K562 (cell line): ENCODE measurements at regions not wholly inside any gene's neighbourhood (a gene's known extent, or its start where the extent isn't known, plus 50 kb on each side); places are given as distances from the start of the nearest gene placed in this dataset.

Experiments
- ATF2 ChIP-seq: sonication (generic); formaldehyde crosslinking; IDR thresholded peaks from 2 replicates; pipeline ENCODE4 v1.8.1; 2022; ENCODE audit warnings: missing genetic modification reagents
- FOXA1 ChIP-seq: fragments of 450-650 bp; IDR thresholded peaks from 2 replicates; pipeline ENCODE4 v1.6.1; 2016; ENCODE audit warnings: mild to moderate bottlenecking, borderline replicate concordance
- TRIM25 ChIP-seq: fragments of 450-650 bp; IDR thresholded peaks from 2 replicates; pipeline ENCODE4 v1.7.0; 2016; ENCODE audit warnings: borderline replicate concordance
- ZBTB49 ChIP-seq: sonication (generic); formaldehyde crosslinking; IDR thresholded peaks from 2 replicates; pipeline ENCODE4 v1.8.0; 2022; ENCODE audit warnings: missing genetic modification reagents, mild to moderate bottlenecking, borderline replicate concordance
- ZNF407 ChIP-seq: fragments of 450-650 bp; IDR thresholded peaks from 2 replicates; pipeline ENCODE4 v1.6.1; 2016; ENCODE audit warnings: low read depth
- ZNF639 ChIP-seq, 2 experiments: fragments of 200-800 bp in 1 of 2; sonication (Bioruptor generic) in 1 of 2; sonication (generic) in 1 of 2; formaldehyde crosslinking in 1 of 2; IDR thresholded peaks in 1 of 2; conservative IDR thresholded peaks in 1 of 2; 2 replicates each; pipeline versions ENCODE4 v1.5.0 to v1.6.1; 2016 to 2020; ENCODE audit warnings: missing compliant biosample characterization in 1 of 2, missing genetic modification characterization in 1 of 2, missing genetic modification reagents in 1 of 2
- ZZZ3 ChIP-seq: fragments of 450-650 bp; IDR thresholded peaks from 2 replicates; pipeline ENCODE4 v1.6.1; 2016; ENCODE audit warnings: antibody characterized with exemption, mild to moderate bottlenecking, moderate library complexity

GRCh38 chr20:48096212-48096875 is 311.1 kb upstream of the SULF2 start (continued):
- TF ChIP-seq TRIM25 (no peak), ATF2 (no peak), ZNF407 (no peak), ZZZ3 (no peak), FOXA1 (no peak), ZBTB49 (CRISPR knock-in tag) (no peak), ZNF639 (CRISPR knock-in tag; conservative IDR thresholded peaks at IDR 0.05 in 1 of 2, IDR thresholded peaks at IDR 0.05 in 1 of 2) (0 out of 4 replicates have a peak, but pooled peaks of 1 of the 2 experiments have one; percentile 12)
